ENCODE measurements at regions not wholly inside any gene's neighbourhood (a gene's known extent, or its start where the extent isn't known, plus 50 kb on each side); places are given as distances from the start of the nearest gene placed in this dataset.

GRCh38 chr14:54221432-54221803 lies 175.4 kb upstream of the CDKN3 start:
- Histone ChIP-seq H3K79me2 (ENCODE audit: control insufficient read depth, low read length) (no peaks in the 10 kb centered on the region), H3K36me3 (ENCODE audit: control insufficient read depth, low read length) (no peaks in the 10 kb centered on the region), H3F3A (ENCODE audit: control insufficient read depth, insufficient read depth) (no peaks in the 10 kb centered on the region), H3K4me1 (ENCODE audit: control insufficient read depth, low read length) (no peaks in the 10 kb centered on the region), H3K9me2 (replicated peaks; ENCODE audit: control insufficient read depth, low read length) (no peaks in the 10 kb centered on the region), H3K4me3 (ENCODE audit: low read length) (no peak overlapping the region), H3K27ac (ENCODE audit: low read depth, low read length) (no peak overlapping the region), H3K9me3 (ENCODE audit: control insufficient read depth, insufficient read depth, low read length) (no peaks in the 10 kb centered on the region), H3K27me3 (ENCODE audit: control insufficient read depth, low read length) (peaks cover 5% of the 10 kb centered on the region; the same call in 1 of the 2 replicates), H3K4me2 (ENCODE audit: low read length) (no peak overlapping the region), H4K20me1 (ENCODE audit: control insufficient read depth, insufficient read depth, low read depth, low read length) (no peaks in the 10 kb centered on the region)
- TF ChIP-seq EZH2phosphoT487 (IDR thresholded peaks at IDR 0.05; ENCODE audit: borderline replicate concordance, low read length): no peak
- TF ChIP-seq CTCF (IDR thresholded peaks at IDR 0.05; ENCODE audit: low read depth, low read length, poor library complexity, severe bottlenecking): no peak

GRCh38 chr14:54221971-54222370 lies 174.8 kb upstream of the CDKN3 start:
- H3K27ac ChIP-seq (ENCODE audit: low read depth, low read length): no peak overlapping the region
- H3K27me3 ChIP-seq (ENCODE audit: control insufficient read depth, low read length): peaks cover 5% of the 10 kb centered on the region; the same call in 1 of the 2 replicates
- H3K36me3 ChIP-seq (ENCODE audit: control insufficient read depth, low read length): no peaks in the 10 kb centered on the region
- H3K79me2 ChIP-seq (ENCODE audit: control insufficient read depth, low read length): no peaks in the 10 kb centered on the region
- TF ChIP-seq CTCF (IDR thresholded peaks at IDR 0.05; ENCODE audit: low read depth, low read length, poor library complexity, severe bottlenecking) (no peak), EZH2phosphoT487 (IDR thresholded peaks at IDR 0.05; ENCODE audit: borderline replicate concordance, low read length) (no peak)
- no peaks in the 10 kb centered on the region for H3K9me2 ChIP-seq (replicated peaks; ENCODE audit: control insufficient read depth, low read length)
- H3K4me1 ChIP-seq (ENCODE audit: control insufficient read depth, low read length): no peaks in the 10 kb centered on the region
- H4K20me1 ChIP-seq (ENCODE audit: control insufficient read depth, insufficient read depth, low read depth, low read length): no peaks in the 10 kb centered on the region
- no peaks in the 10 kb centered on the region for H3F3A ChIP-seq (ENCODE audit: control insufficient read depth, insufficient read depth)
- no peaks in the 10 kb centered on the region for H3K9me3 ChIP-seq (ENCODE audit: control insufficient read depth, insufficient read depth, low read length)
- H3K4me3 ChIP-seq (ENCODE audit: low read length): no peak overlapping the region
- no peak overlapping the region for H3K4me2 ChIP-seq (ENCODE audit: low read length)

GRCh38 chr14:54223831-54224402 lies 172.9 kb upstream of the CDKN3 start:
- Histone ChIP-seq H3F3A (ENCODE audit: control insufficient read depth, insufficient read depth) (no peaks in the 10 kb centered on the region), H3K27ac (ENCODE audit: low read depth, low read length) (no peak overlapping the region), H3K79me2 (ENCODE audit: control insufficient read depth, low read length) (no peaks in the 10 kb centered on the region), H3K4me3 (ENCODE audit: low read length) (no peak overlapping the region), H3K4me2 (ENCODE audit: low read length) (no peak overlapping the region), H3K27me3 (ENCODE audit: control insufficient read depth, low read length) (peaks cover 5% of the 10 kb centered on the region; the same call in 1 of the 2 replicates), H3K36me3 (ENCODE audit: control insufficient read depth, low read length) (no peaks in the 10 kb centered on the region), H3K9me2 (replicated peaks; ENCODE audit: control insufficient read depth, low read length) (no peaks in the 10 kb centered on the region), H3K4me1 (ENCODE audit: control insufficient read depth, low read length) (no peaks in the 10 kb centered on the region), H4K20me1 (ENCODE audit: control insufficient read depth, insufficient read depth, low read depth, low read length) (no peaks in the 10 kb centered on the region), H3K9me3 (ENCODE audit: control insufficient read depth, insufficient read depth, low read length) (peaks cover 3% of the 10 kb centered on the region; the same call in 1 of the 2 replicates)
- no peak for TF ChIP-seq EZH2phosphoT487 (IDR thresholded peaks at IDR 0.05; ENCODE audit: borderline replicate concordance, low read length)
- no peak for TF ChIP-seq CTCF (IDR thresholded peaks at IDR 0.05; ENCODE audit: low read depth, low read length, poor library complexity, severe bottlenecking)
